Lower leg skin (tissue), 4 donors: ENCODE measurements at regions not wholly inside any gene's neighbourhood (a gene's known extent, or its start where the extent isn't known, plus 50 kb on each side); places are given as distances from the start of the nearest gene placed in this dataset.

Experiments
- DNase-seq, 2 donors: peaks; one replicate each; pipeline ENCODE4 v3.0.0-alpha.2; 2019; ENCODE audit warnings: low spot score in 2 of 2
- H3K4me3 ChIP-seq: fragments of 200-600 bp; sonication (generic); 2 replicates; pipeline ENCODE4 v1.5.1; 2017; ENCODE audit warnings: mild to moderate bottlenecking, low read depth; ENCODE audit not compliant: poor library complexity, severe bottlenecking
- POLR2A ChIP-seq, 2 donors: fragments of 450-650 bp; IDR thresholded peaks; one replicate each; pipeline ENCODE4 v1.6.1; 2016 to 2017; ENCODE audit warnings: antibody characterized with exemption in 2 of 2, mild to moderate bottlenecking in 1 of 2, moderate library complexity in 1 of 2
- WGBS, 2 donors: methylation state at CpG; one replicate each; pipeline ENCODE4 v1.1.5; 2018; 5-methylcytosine and 5-hydroxymethylcytosine counted together
- intact Hi-C: fragments of 100-400 bp; cut with DNase I; formaldehyde crosslinking; loops from one replicate; pipeline ENCODE4 v1.15.0; 2023; ENCODE audit warnings: low total_unique reads
- TF ChIP-seq, protein P1 (sequence below), 3 donors: fragments of 450-650 bp; IDR thresholded peaks; one replicate each; pipeline ENCODE4 v1.5.1; 2016; ENCODE audit warnings: antibody characterized with exemption in 3 of 3, mild to moderate bottlenecking in 3 of 3, moderate library complexity in 2 of 3

- H3K4me3 ChIP-seq: no peak overlapping the region
- 68 to 74% methylated on average over 1 of the region's 1 CpG for WGBS, 2 donors
- no peak for DNase-seq
- TF ChIP-seq, protein P1, sequence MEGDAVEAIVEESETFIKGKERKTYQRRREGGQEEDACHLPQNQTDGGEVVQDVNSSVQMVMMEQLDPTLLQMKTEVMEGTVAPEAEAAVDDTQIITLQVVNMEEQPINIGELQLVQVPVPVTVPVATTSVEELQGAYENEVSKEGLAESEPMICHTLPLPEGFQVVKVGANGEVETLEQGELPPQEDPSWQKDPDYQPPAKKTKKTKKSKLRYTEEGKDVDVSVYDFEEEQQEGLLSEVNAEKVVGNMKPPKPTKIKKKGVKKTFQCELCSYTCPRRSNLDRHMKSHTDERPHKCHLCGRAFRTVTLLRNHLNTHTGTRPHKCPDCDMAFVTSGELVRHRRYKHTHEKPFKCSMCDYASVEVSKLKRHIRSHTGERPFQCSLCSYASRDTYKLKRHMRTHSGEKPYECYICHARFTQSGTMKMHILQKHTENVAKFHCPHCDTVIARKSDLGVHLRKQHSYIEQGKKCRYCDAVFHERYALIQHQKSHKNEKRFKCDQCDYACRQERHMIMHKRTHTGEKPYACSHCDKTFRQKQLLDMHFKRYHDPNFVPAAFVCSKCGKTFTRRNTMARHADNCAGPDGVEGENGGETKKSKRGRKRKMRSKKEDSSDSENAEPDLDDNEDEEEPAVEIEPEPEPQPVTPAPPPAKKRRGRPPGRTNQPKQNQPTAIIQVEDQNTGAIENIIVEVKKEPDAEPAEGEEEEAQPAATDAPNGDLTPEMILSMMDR (IDR thresholded peaks at IDR 0.05): no peak
- TF ChIP-seq POLR2A (IDR thresholded peaks at IDR 0.05): no peak
- intact Hi-C loops: no loop called here
These were observed 952.1 kb downstream of the SLITRK6 start for GRCh38 chr13:84847107-84847506.

- TF ChIP-seq, protein P1 (IDR thresholded peaks at IDR 0.05): no peak
- TF ChIP-seq POLR2A (IDR thresholded peaks at IDR 0.05): no peak
- H3K4me3 ChIP-seq: no peak overlapping the region
- intact Hi-C loops: no loop called here
- DNase-seq: no peak
- 52 to 54% methylated on average over 4 of the region's 4 CpGs for whole genome bisulfite sequencing, 2 donors
These were observed 953.2 kb downstream of the SLITRK6 start for GRCh38 chr13:84845907-84846619.

DNA sequence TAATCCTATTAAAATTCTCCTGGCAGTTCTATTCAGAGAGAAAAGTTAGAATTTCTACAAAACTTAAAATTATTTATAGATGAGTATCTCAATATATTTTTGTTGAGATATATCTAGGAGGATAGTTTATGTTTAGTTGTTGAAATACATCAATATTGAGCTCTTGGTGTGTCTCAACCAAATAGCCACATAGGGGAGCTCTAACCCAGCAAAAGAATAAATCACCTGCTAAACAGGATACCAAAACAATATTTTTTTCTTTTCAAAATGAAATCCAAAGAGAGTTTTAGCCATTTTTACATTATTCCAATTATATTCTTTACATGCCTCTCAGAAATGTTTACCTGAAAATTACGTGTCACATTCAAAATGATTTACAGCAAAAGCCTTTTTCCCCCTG, 954.7 kb downstream of the SLITRK6 start:
- no peak for DNase-seq
- intact Hi-C loops: no loop called here
- no peak overlapping the region for H3K4me3 ChIP-seq
- 20 to 24% methylated on average over 1 of the region's 1 CpG for WGBS, 2 donors
- no peak for TF ChIP-seq POLR2A (IDR thresholded peaks at IDR 0.05)
- TF ChIP-seq, protein P1 (IDR thresholded peaks at IDR 0.05): no peak

- no peak overlapping the region for H3K4me3 ChIP-seq
- TF ChIP-seq, protein P1 (IDR thresholded peaks at IDR 0.05): no peak
- TF ChIP-seq POLR2A (IDR thresholded peaks at IDR 0.05): no peak
- 47 to 53% methylated on average over 1 of the region's 1 CpG for WGBS, 2 donors
- intact Hi-C loops: no loop called here
- DNase-seq: no peak
These were observed 955.9 kb downstream of the SLITRK6 start for GRCh38 chr13:84843368-84843767.

DNA sequence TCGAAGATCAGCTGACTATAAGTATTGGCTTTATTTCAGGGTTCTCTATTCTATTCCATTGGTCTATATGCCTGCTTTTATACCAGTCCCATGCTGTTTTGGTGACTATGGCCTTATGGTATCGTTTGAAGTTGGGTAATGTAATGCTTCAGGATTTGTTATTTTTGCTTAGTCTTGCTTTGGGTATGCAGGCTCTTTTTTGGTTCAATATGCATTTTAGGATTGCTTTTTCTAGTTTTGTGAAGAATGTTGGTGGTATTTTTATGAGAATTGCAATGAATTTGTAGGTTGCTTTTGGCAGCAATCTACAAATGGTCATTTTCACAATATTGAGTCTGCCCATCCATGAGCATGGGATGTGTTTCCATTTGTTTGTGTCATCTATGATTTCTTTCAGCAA, 951.9 kb upstream of the SLITRK1 start:
- TF ChIP-seq, protein P1 (IDR thresholded peaks at IDR 0.05): no peak
- TF ChIP-seq POLR2A (IDR thresholded peaks at IDR 0.05): no peak
- no peak overlapping the region for H3K4me3 ChIP-seq
- DNase-seq: no peak
- 94 to 95% methylated on average over 2 of the region's 2 CpGs for WGBS, 2 donors
- intact Hi-C loops: no loop called here
